B cell (primary cell): ENCODE measurements at regions not wholly inside any gene's neighbourhood (a gene's known extent, or its start where the extent isn't known, plus 50 kb on each side); places are given as distances from the start of the nearest gene placed in this dataset.

Experiments used
- EZH2 ChIP-seq: IDR thresholded peaks from 2 replicates; pipeline ENCODE4 v1.6.1; 2012; ENCODE audit warnings: borderline replicate concordance, low read depth, mild to moderate bottlenecking, moderate library complexity, low read length; ENCODE audit not compliant: insufficient read depth, poor library complexity, severe bottlenecking
- TF ChIP-seq, protein P1 (sequence below): fragments of 200-600 bp; IDR thresholded peaks from one replicate; pipeline ENCODE4 v1.8.0; 2022; ENCODE audit warnings: antibody characterized with exemption, mild to moderate bottlenecking

DNA sequence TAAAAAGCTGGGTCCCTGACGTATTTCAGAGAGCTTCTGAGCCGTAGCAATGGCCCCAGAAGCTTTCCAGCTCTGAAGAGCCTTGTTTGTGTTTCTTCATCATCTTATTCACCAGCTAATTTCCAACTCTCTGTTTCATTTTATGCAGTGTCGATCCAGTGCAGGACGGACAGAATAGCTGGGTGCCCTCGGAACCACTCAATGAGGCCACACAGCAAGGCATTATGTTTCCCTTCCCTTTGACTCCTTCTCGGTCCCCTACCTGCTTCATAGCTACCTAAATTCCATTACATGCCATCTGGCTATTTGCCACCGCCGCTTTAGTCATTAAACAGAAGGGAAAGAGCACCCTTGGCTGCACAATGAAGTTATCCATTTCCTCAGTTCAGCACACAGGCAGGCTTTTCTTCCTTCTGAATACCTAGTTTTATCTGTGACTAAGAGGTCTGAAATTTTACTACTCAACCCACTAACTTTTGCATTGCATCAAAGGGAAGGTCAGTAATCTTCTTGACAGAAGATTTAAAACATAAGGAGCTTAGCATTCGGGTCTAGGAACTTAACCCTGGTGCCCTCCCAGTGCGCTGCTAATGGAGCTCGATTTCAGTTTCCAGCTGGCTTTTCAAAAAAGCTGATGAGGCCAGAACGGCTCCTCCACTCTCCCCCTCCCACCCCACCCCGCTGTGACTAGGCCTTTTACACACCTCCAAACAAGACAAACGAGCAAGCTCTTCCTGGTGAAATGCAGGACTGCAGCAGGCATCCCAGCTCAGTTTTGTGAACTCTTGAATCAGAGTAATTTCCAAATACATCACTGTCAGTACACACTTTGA is 176.8 kb downstream of the GXYLT1 start:
- TF ChIP-seq, protein P1, sequence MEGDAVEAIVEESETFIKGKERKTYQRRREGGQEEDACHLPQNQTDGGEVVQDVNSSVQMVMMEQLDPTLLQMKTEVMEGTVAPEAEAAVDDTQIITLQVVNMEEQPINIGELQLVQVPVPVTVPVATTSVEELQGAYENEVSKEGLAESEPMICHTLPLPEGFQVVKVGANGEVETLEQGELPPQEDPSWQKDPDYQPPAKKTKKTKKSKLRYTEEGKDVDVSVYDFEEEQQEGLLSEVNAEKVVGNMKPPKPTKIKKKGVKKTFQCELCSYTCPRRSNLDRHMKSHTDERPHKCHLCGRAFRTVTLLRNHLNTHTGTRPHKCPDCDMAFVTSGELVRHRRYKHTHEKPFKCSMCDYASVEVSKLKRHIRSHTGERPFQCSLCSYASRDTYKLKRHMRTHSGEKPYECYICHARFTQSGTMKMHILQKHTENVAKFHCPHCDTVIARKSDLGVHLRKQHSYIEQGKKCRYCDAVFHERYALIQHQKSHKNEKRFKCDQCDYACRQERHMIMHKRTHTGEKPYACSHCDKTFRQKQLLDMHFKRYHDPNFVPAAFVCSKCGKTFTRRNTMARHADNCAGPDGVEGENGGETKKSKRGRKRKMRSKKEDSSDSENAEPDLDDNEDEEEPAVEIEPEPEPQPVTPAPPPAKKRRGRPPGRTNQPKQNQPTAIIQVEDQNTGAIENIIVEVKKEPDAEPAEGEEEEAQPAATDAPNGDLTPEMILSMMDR, result no peak
- TF ChIP-seq EZH2, result no peak
